ENCODE measurements at regions not wholly inside any gene's neighbourhood (a gene's known extent, or its start where the extent isn't known, plus 50 kb on each side); places are given as distances from the start of the nearest gene placed in this dataset.

DNA sequence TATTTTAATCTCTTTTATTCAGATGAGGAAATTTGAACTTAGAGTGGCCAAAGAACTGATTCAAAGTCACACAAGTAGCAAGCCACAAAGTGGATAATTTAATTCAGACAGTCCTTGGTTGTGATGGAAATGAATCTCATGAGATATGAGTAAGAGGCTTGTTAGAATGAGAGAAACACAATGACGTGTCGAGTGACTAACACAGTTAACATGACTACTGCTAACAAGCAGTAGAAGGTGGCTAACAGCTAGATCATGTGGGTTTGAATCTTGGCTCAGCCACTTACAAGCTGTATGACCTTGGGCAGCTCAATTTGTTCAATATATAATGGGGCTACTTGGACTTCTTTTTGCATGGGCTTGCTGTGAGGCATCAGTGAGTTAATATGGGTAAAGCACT lies 104.5 kb upstream of the LMO4 start:
- no peak for TF ChIP-seq EZH2 (IDR thresholded peaks at IDR 0.05; ENCODE audit: low read length, unreplicated experiment)
- TF ChIP-seq, protein P1, sequence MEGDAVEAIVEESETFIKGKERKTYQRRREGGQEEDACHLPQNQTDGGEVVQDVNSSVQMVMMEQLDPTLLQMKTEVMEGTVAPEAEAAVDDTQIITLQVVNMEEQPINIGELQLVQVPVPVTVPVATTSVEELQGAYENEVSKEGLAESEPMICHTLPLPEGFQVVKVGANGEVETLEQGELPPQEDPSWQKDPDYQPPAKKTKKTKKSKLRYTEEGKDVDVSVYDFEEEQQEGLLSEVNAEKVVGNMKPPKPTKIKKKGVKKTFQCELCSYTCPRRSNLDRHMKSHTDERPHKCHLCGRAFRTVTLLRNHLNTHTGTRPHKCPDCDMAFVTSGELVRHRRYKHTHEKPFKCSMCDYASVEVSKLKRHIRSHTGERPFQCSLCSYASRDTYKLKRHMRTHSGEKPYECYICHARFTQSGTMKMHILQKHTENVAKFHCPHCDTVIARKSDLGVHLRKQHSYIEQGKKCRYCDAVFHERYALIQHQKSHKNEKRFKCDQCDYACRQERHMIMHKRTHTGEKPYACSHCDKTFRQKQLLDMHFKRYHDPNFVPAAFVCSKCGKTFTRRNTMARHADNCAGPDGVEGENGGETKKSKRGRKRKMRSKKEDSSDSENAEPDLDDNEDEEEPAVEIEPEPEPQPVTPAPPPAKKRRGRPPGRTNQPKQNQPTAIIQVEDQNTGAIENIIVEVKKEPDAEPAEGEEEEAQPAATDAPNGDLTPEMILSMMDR (conservative IDR thresholded peaks at IDR 0.05; ENCODE audit: low read depth, low read length), result no peak
- TF ChIP-seq EZH2phosphoT487 (IDR thresholded peaks at IDR 0.05; ENCODE audit: borderline replicate concordance, low read length), result no peak
